ENCODE measurements at regions not wholly inside any gene's neighbourhood (a gene's known extent, or its start where the extent isn't known, plus 50 kb on each side); places are given as distances from the start of the nearest gene placed in this dataset.

GRCh38 chr1:229784834-229785233, 158.8 kb downstream of the URB2 start:
- TF ChIP-seq GATA2 (IDR thresholded peaks at IDR 0.05; ENCODE audit: low read depth, low read length) (no peak), GATA3 (IDR thresholded peaks at IDR 0.05; ENCODE audit: low read depth, low read length) (no peak)

- TF ChIP-seq GATA2 (IDR thresholded peaks at IDR 0.05; ENCODE audit: low read depth, low read length): no peak
- no peak for TF ChIP-seq GATA3 (IDR thresholded peaks at IDR 0.05; ENCODE audit: low read depth, low read length)
These were observed 161.0 kb downstream of the URB2 start for GRCh38 chr1:229786974-229787610.

GRCh38 chr1:229788004-229788403, 162.0 kb downstream of the URB2 start:
- TF ChIP-seq GATA3 (IDR thresholded peaks at IDR 0.05; ENCODE audit: low read depth, low read length): no peak
- TF ChIP-seq GATA2 (IDR thresholded peaks at IDR 0.05; ENCODE audit: low read depth, low read length): no peak

DNA sequence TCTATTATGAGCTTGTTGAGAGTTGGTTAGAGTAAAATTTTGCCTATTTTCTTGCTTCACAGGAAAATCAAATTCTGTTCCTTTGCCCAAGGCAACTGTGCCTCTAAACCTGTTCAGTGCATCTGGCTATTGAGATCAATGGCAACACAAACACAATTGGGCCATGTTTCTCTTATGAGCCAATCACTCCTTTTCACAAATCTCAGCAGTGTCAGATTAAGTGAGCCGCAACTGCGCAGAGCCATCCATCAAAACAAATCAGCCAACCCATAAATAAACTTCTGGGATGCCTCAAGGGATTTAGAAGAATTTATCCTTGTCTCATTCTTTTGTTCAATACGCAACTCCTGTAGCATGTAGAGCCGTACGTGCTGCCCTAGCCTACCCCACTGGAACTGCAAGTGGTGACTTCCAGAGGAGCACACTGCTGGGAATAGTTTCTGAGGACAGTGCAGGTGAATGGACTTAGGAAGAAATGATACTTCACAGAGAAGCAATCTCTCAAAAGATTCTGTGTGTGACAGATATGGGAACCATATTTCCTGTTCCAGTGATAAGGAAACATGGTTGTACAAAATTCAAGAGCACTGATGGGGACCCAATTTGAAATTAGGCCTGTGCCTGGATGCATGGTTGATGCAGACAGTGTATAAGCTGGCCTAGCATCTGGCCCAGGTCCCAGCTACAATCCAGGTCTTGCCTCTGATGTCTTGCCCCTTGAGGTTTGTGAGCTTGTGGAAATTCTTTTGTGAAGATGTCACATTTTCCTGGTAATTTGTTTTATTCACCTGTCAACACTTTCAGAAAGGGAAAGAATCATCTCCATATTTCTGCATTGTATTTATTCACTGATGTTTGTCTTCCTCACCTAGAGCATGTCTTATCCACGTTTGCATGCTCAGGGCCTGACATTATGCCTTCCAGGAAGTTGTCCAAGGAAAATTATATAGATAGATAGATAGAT, 166.2 kb downstream of the URB2 start:
- TF ChIP-seq GATA2 (IDR thresholded peaks at IDR 0.05; ENCODE audit: low read depth, low read length) (no peak), GATA3 (IDR thresholded peaks at IDR 0.05; ENCODE audit: low read depth, low read length) (no peak)

GRCh38 chr1:229793488-229793887, 167.4 kb downstream of the URB2 start:
- TF ChIP-seq GATA2 (IDR thresholded peaks at IDR 0.05; ENCODE audit: low read depth, low read length) (no peak), GATA3 (IDR thresholded peaks at IDR 0.05; ENCODE audit: low read depth, low read length) (no peak)

DNA sequence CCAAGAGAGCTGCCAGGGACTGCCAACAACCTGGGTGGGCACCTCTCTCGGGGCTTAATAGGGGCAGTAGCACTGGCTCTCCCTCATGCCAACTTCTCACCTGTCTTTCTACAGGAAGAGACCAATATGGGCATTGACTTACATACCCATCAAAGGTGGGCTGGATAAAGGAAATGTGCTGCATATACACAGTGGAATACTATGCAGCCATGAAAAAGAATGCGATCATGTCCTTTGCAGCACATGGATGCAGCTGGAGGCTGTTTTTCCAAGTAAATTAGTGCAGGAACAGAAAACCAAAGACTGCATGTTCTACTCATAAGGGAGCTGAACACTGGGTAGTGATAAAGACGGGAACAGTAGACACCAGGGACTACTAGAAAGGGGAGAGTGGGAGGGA, 172.5 kb downstream of the URB2 start:
- TF ChIP-seq GATA3 (IDR thresholded peaks at IDR 0.05; ENCODE audit: low read depth, low read length) (no peak), GATA2 (IDR thresholded peaks at IDR 0.05; ENCODE audit: low read depth, low read length) (no peak)

DNA sequence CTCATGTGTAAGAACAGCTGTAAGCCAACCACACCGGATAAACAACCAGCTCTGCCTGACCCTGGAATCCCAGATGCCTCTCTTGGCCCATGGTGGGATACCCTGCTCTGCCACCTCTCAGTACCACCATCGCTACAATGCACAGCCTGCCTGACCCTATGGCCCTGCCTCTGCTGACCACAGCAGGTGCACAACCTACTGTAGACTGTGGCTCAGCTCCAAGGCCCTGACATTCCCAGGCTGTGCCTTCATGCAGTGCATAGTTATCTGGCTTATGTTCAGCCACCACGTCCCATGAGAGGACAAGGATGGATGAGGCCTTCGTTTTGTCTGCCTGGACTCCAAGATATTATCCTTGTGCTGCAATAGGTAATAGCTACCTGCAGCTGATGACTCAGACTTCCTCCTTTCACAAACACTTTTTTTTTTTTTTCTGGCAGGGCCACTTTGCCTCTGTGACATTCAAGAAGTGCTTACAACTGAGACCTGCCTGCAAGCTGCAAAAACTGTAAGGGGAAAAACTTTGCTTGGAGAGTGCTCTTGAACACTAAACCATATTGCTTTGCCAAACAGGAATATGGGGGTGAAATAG, 177.7 kb downstream of the URB2 start:
- TF ChIP-seq GATA2 (IDR thresholded peaks at IDR 0.05; ENCODE audit: low read depth, low read length): no peak
- TF ChIP-seq GATA3 (IDR thresholded peaks at IDR 0.05; ENCODE audit: low read depth, low read length): no peak

DNA sequence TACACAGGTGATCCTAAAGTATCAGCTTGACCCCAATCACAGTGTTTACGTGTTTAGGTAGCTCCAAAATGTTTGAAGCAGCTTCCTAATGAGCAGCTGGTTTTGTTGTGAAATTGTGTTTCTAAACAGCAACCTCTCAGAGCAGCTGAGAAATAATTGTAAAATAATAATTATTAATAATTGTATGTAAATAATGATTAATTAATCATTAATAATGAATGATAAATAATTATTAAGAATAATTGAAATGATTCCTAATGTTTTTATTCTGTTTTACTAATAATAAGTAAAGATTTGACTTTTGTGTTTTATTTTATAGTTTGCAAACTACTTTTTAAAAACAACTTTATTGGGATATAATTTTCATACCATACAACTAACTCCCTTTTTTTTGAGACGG, 182.2 kb downstream of the URB2 start:
- TF ChIP-seq GATA2 (IDR thresholded peaks at IDR 0.05; ENCODE audit: low read depth, low read length) (no peak), GATA3 (IDR thresholded peaks at IDR 0.05; ENCODE audit: low read depth, low read length) (no peak)

- TF ChIP-seq GATA3 (IDR thresholded peaks at IDR 0.05; ENCODE audit: low read depth, low read length) (no peak), GATA2 (IDR thresholded peaks at IDR 0.05; ENCODE audit: low read depth, low read length) (no peak)
These were observed 184.1 kb downstream of the URB2 start for GRCh38 chr1:229810140-229810539.

DNA sequence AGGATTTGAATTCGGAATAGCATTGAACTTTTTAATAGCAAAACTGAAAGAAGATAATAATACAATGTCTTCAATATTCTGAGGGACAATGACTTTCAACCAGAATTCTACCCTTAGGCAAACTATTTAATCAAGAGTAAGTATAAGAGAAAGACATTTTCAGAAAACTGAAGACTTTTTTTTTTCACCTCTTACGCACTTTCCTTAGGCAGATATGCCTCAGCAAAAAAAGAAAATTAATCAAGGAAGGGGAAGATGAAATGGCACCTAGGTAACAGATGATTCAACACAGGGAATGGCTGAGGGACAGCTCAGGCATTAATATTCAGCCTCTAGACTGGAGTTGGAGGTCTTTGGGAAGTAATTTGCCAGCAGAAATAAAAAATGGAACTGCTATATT, 184.9 kb downstream of the URB2 start:
- TF ChIP-seq GATA2 (IDR thresholded peaks at IDR 0.05; ENCODE audit: low read depth, low read length): no peak
- TF ChIP-seq GATA3 (IDR thresholded peaks at IDR 0.05; ENCODE audit: low read depth, low read length): no peak

- no peak for TF ChIP-seq GATA3 (IDR thresholded peaks at IDR 0.05; ENCODE audit: low read depth, low read length)
These were observed 186.1 kb downstream of the URB2 start for GRCh38 chr1:229812148-229812547.

DNA sequence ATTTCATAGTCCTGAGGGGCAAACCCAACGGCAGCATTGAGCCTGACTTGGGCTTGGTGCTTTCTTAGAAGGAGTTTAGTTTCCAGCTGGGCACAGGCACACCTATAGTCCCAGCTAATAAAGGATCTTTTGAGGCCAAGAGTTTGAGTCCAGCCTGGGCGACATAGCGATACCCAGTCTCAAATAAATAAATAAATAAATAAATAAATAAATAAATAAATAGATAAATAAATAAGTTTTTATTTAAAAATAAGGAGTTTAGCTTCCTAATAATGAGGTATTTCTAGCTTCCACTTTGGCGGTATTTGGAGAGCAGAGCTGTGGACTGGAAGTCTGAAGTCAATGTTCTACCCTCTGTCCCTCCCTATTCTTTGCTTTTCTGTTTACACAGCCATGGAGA, 186.6 kb downstream of the URB2 start:
- no peak for TF ChIP-seq GATA2 (IDR thresholded peaks at IDR 0.05; ENCODE audit: low read depth, low read length)

DNA sequence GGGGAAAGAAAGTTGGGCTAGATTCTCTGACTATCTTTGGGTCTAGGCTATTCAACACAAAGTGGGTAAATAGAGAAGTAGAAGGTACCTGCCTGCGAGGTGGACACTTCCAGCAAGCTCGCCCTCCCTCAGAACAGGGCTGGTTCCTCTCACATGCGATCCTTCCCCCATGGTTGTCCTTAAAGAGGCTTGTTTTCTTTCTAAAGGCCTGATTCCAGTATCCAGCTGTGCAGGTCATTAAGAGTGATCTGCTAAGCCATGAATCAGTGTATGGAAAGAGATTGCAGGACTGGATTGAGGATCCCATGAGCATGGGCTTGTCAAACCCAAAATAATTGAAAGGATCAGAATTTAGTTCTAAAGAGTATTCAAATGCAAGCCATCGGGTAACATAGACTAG, 189.0 kb downstream of the URB2 start:
- TF ChIP-seq GATA2 (IDR thresholded peaks at IDR 0.05; ENCODE audit: low read depth, low read length) (no peak), GATA3 (IDR thresholded peaks at IDR 0.05; ENCODE audit: low read depth, low read length) (no peak)

- no peak for TF ChIP-seq GATA3 (IDR thresholded peaks at IDR 0.05; ENCODE audit: low read depth, low read length)
- TF ChIP-seq GATA2 (IDR thresholded peaks at IDR 0.05; ENCODE audit: low read depth, low read length): no peak
These were observed 189.9 kb downstream of the URB2 start for GRCh38 chr1:229815961-229816360.

DNA sequence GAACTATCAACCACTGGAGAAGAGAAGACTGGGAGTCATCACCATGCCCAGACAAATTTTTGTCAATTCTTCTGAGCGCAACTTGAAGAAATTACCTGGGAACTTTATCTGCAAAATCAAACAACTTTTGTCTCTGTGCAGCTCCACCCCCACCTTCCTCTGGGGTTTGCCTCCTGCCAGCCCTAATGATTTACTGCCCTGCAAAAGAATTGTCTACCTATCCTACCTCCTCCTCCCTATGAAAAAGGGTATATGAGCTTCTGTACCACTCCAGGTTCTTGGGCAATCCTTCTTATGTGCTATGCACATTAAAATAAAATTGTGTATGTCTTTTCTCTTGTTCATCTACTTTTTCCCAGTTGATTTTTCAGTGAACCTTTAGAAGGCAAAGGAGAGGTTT, 191.9 kb downstream of the URB2 start:
- TF ChIP-seq GATA2 (IDR thresholded peaks at IDR 0.05; ENCODE audit: low read depth, low read length): no peak
